ENCODE measurements at regions not wholly inside any gene's neighbourhood (a gene's known extent, or its start where the extent isn't known, plus 50 kb on each side); places are given as distances from the start of the nearest gene placed in this dataset.

GRCh38 chr5:77948476-77948875 is 172.3 kb upstream of the TBCA start:
- DNase-seq: no peak

GRCh38 chr5:77947041-77947428 is 170.9 kb upstream of the TBCA start:
- DNase-seq: no peak

GRCh38 chr5:77946381-77947040 is 170.4 kb upstream of the TBCA start:
- DNase-seq: no peak

- no peak for DNase-seq
Observed at GRCh38 chr5:77945874-77946273, 169.7 kb upstream of the TBCA start.

- no peak for DNase-seq
Observed at GRCh38 chr5:77944757-77945340, 168.7 kb upstream of the TBCA start.

GRCh38 chr5:77943851-77944250 is 167.7 kb upstream of the TBCA start:
- no peak for DNase-seq

DNA sequence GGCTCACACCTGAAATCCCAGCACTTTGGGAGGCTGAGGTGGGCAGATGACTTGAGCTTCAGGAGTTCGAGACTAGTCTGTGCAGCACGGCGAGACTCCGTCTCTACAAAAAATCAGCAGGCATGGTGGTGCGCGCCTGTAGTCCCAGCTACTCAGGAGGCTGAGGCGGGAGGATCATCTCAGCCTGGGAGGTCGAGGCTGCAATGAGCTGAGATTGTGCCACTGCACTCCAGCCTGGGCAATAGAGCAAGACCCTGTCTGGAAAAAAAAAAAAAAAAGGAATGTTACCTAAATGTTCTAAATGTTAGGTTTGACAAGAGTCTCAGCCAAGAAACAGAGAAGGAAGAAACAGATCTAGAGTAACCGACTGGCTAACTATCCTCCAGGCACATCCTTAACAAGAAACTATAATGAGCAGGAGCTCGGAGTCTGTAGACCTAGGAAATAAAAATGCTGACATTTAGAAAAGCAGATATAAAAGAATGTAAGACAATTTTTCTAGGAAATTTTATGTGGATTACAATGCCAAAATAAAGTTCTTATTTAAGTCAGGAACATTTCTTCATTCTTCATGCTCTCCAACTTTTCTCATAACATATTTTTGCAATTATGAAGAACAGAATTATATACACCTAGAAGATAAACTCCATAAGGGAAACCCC is 166.6 kb upstream of the TBCA start:
- no peak for DNase-seq

- DNase-seq: no peak
Observed at GRCh38 chr5:77937015-77937908, 161.1 kb upstream of the TBCA start.

- no peak for DNase-seq
Observed at GRCh38 chr5:77936365-77936693, 160.2 kb upstream of the TBCA start.

GRCh38 chr5:77935506-77936364 is 159.6 kb upstream of the TBCA start:
- no peak for DNase-seq

DNA sequence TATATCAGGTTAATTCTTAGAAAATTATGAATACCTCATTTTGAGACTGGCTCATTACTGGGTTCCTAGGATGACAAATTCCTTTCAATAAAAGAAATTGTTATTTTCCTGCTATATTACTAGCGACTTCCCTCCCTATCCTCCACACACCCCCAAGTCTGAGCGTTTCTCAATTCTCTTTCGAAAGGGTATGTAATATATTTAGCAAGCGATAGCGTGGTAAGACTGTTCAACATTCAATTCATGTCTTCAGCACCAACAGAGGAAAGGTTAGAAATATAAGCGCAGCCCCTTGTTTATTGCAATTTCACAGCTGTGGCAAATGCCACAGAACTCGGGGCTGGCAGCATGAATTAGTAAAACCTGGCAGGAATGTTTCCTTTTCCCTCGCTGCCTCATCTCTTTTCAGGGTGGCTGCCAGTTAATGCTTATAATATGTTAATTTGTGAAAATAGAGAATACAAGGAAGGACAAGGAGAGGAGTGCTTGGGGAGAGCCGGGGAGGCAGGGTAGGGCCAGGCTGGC is 152.7 kb upstream of the TBCA start:
- DNase-seq: no peak

DNA sequence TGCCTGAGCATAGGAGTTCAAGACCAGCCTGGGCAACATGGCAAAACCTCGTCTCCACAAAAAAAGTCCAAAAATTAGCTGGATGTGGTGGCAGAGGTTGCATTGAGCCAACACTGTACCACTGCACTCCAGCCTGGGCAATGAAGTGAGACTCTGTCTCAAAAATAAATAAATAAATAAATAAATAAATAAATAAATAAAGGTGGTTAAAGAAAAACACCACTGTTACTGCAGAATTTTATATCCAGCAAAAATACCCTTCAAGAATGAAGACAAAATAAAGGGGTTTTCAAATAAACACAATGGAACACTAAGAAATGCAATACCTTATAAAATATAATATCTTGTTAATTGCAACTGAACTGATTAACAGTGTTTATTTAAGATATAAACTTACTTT is 150.2 kb upstream of the TBCA start:
- DNase-seq: no peak

- DNase-seq: no peak
Observed at GRCh38 chr5:77925503-77925902, 149.4 kb upstream of the TBCA start.

DNA sequence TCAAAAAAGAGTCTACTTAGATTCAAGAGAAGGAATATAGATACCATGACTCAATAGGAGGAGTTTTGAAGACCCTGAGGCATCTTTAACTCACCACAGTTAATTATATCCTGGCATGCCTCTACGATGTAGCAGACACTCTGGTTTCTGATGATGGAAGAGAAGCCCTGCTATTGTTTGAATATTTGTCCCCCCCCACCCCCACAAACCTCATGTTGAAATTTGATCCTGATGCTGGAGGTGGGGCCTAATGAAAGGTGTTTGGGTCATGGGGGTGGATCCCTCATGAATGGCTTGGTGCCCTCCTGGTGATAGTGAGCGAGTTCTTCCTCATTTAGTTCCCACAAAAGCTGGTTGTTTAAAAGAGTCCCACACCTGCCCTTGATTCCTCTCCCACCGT is 147.9 kb upstream of the TBCA start:
- DNase-seq: no peak

GRCh38 chr5:77923666-77924065 is 147.5 kb upstream of the TBCA start:
- no peak for DNase-seq

DNA sequence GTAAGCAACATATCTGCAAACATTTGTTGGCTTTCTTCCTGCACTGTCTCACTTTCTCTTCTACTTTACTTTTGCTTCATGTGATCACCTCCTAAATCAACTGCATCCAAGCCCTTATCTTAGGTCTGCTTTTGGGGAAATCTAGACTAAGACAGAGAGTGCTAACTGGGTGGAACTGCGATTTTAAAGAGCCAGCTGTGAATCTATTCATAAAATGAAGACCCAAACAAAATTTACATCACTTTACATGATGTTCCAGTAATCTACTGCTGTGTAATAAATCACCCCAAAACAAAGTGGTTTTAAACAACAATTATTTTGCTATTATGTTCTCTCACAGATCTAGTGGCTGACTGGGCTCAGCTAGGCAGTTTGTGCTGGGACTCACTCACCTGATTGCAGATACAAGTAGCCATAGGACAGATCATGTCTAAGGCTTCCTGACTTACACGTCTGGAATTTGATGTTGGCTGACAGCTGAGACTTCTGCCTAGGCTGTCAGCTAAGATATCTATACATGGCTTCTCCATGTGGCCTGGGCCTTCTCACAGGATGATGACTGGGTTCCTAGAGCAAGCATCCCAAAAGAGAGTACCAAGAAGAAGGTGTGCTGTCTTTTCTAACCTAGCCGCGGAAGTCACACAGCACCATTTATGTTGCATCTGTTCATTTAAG is 145.1 kb upstream of the TBCA start:
- no peak for DNase-seq

- DNase-seq: no peak
Observed at GRCh38 chr5:77920359-77921058, 144.4 kb upstream of the TBCA start.

- no peak for DNase-seq
Observed at GRCh38 chr5:77915346-77915745, 139.2 kb upstream of the TBCA start.

DNA sequence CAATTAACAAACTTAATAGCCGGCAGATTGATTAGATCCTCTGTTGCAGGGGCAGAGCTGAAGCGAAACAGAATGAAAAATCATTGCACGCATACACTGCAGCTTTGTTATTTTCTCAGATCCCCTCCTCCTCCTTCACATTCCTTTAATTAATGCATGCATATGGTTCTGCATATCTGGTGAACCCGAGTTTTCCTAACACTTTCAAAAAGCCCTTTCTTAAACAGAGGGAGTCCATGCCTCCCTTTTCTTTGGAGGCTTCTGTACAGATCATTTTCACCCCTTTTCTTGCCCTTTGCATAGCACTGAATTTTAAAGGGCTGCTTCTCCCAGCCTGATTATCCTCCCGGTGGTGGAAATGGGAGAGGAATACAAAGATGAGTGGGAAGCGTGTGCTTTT is 136.6 kb upstream of the TBCA start:
- DNase-seq: no peak

- DNase-seq: no peak
Observed at GRCh38 chr5:77910602-77911188, 134.6 kb upstream of the TBCA start.

DNA sequence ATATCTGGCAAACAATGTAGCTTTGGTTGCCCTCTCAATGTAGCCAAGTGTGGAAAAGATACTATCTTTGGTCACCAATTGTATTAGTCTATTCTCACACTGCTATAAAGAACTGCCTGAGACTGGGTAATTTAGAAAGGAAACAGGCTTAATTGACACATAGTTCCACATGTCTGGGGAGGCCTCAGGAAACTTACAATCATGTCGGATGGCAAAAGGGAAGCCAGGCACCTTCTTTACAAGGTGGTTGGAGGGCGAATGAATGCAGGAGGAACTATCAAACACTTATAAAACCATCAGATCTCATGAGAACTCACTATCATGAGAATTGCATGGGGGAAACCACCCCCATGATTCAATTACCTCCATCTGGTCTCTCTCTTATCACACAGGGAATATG is 133.1 kb upstream of the TBCA start:
- DNase-seq: no peak

All from stimulated activated CD8-positive, alpha-beta memory T cell treated with anti-CD3 and anti-CD28 coated beads, Interleukin-4, amount 100 ng/mL, for 48 hours (primary cell).